Activated naive CD8-positive, alpha-beta T cell treated with anti-CD3 and anti-CD28 coated beads, Interleukin-2, amount 10 ng/mL, durations not matched to agents 7 days and 5 days (primary cell): ENCODE measurements at regions not wholly inside any gene's neighbourhood (a gene's known extent, or its start where the extent isn't known, plus 50 kb on each side); places are given as distances from the start of the nearest gene placed in this dataset.

Experiments used
- ATAC-seq: fragments of 150-1000 bp; cut with Tn5 transposase; one replicate; pipeline ENCODE4 v1.10.0; 2021; ENCODE audit warnings: low read depth, moderate library complexity
- POLR2A ChIA-PET: fragments of 350-600 bp; sonication (Branson Sonifier 250); formaldehyde crosslinking; loops from one replicate; lab custom pipeline; 2021; ENCODE audit warnings: antibody characterized with exemption; lab: Charles Lee
- DNase-seq: peaks from one replicate; pipeline ENCODE4 v3.0.0; 2021
- H3K27ac Mint-ChIP-seq: one replicate; pipeline ENCODE4 v1.8.0; 2022; ENCODE audit warnings: mild to moderate bottlenecking, mixed read lengths
- H3K27me3 Mint-ChIP-seq: one replicate; pipeline ENCODE4 v1.8.0; 2022; ENCODE audit warnings: mild to moderate bottlenecking, moderate library complexity, mixed read lengths
- H3K36me3 Mint-ChIP-seq: one replicate; pipeline ENCODE4 v1.8.0; 2021; ENCODE audit warnings: mild to moderate bottlenecking, mixed read lengths
- H3K4me1 Mint-ChIP-seq: one replicate; pipeline ENCODE4 v1.8.0; 2021; ENCODE audit warnings: mixed read lengths
- H3K4me3 Mint-ChIP-seq: one replicate; pipeline ENCODE4 v1.8.0; 2022; ENCODE audit warnings: mild to moderate bottlenecking, moderate library complexity, mixed read lengths
- H3K9me3 Mint-ChIP-seq: one replicate; pipeline ENCODE4 v1.8.0; 2021; ENCODE audit warnings: mixed read lengths

GRCh38 chr5:89384391-89384790 is 501.4 kb upstream of the MEF2C start:
- no peak for ATAC-seq

GRCh38 chr5:89380635-89381034 is 497.7 kb upstream of the MEF2C start:
- POLR2A ChIA-PET = no interaction called here
- Mint-ChIP-seq H3K36me3 (no peaks in the 10 kb centered on the region), H3K4me1 (no peaks in the 10 kb centered on the region), H3K4me3 (no peak overlapping the region), H3K9me3 (no peaks in the 10 kb centered on the region), H3K27ac (no peak overlapping the region), H3K27me3 (no peaks in the 10 kb centered on the region)
- DNase-seq (no peak), ATAC-seq (no peak)

More at GRCh38 chr5:89384391-89384790, 501.4 kb upstream of the MEF2C start:
- DNase-seq = no peak
- Mint-ChIP-seq H3K9me3 (no peaks in the 10 kb centered on the region), H3K4me3 (no peak overlapping the region), H3K27me3 (no peaks in the 10 kb centered on the region), H3K27ac (no peak overlapping the region), H3K36me3 (no peaks in the 10 kb centered on the region), H3K4me1 (no peaks in the 10 kb centered on the region)
- POLR2A ChIA-PET = no interaction called here

- no peak for DNase-seq
- Mint-ChIP-seq H3K9me3 (no peaks in the 10 kb centered on the region), H3K27ac (no peak overlapping the region), H3K4me3 (no peak overlapping the region), H3K4me1 (no peaks in the 10 kb centered on the region), H3K27me3 (no peaks in the 10 kb centered on the region), H3K36me3 (no peaks in the 10 kb centered on the region)
- no peak for ATAC-seq
- POLR2A ChIA-PET = no interaction called here
Measured at GRCh38 chr5:89377767-89378455, 494.9 kb upstream of the MEF2C start.

GRCh38 chr5:89374818-89375521 is 492.0 kb upstream of the MEF2C start:
- no peaks in the 10 kb centered on the region for H3K4me1 Mint-ChIP-seq
- H3K4me3 Mint-ChIP-seq = no peak overlapping the region
- DNase-seq (no peak), ATAC-seq (no peak)
- H3K9me3 Mint-ChIP-seq = no peaks in the 10 kb centered on the region
- POLR2A ChIA-PET = no interaction called here
- no peaks in the 10 kb centered on the region for H3K27me3 Mint-ChIP-seq
- H3K36me3 Mint-ChIP-seq = no peaks in the 10 kb centered on the region
- no peak overlapping the region for H3K27ac Mint-ChIP-seq

- Mint-ChIP-seq H3K27ac (no peak overlapping the region), H3K36me3 (no peaks in the 10 kb centered on the region), H3K4me3 (no peak overlapping the region), H3K4me1 (no peaks in the 10 kb centered on the region), H3K9me3 (no peaks in the 10 kb centered on the region), H3K27me3 (no peaks in the 10 kb centered on the region)
- ATAC-seq (no peak), DNase-seq (no peak)
- POLR2A ChIA-PET = no interaction called here
Measured at GRCh38 chr5:89374144-89374784, 491.3 kb upstream of the MEF2C start.

GRCh38 chr5:89372176-89372575 is 489.2 kb upstream of the MEF2C start:
- Mint-ChIP-seq H3K36me3 (no peaks in the 10 kb centered on the region), H3K4me3 (no peak overlapping the region), H3K9me3 (no peaks in the 10 kb centered on the region), H3K27me3 (no peaks in the 10 kb centered on the region), H3K27ac (no peak overlapping the region), H3K4me1 (no peaks in the 10 kb centered on the region)
- ATAC-seq = no peak
- no peak for DNase-seq
- POLR2A ChIA-PET = no interaction called here

GRCh38 chr5:89371646-89372045 is 488.7 kb upstream of the MEF2C start:
- DNase-seq (no peak), ATAC-seq (no peak)
- no peaks in the 10 kb centered on the region for H3K9me3 Mint-ChIP-seq
- H3K27me3 Mint-ChIP-seq = no peaks in the 10 kb centered on the region
- no peak overlapping the region for H3K27ac Mint-ChIP-seq
- POLR2A ChIA-PET = no interaction called here
- no peak overlapping the region for H3K4me3 Mint-ChIP-seq
- no peaks in the 10 kb centered on the region for H3K36me3 Mint-ChIP-seq
- no peaks in the 10 kb centered on the region for H3K4me1 Mint-ChIP-seq

- no peak for ATAC-seq
- H3K27me3 Mint-ChIP-seq = no peaks in the 10 kb centered on the region
- H3K4me1 Mint-ChIP-seq = no peaks in the 10 kb centered on the region
- DNase-seq = no peak
- no peaks in the 10 kb centered on the region for H3K9me3 Mint-ChIP-seq
- POLR2A ChIA-PET = no interaction called here
- H3K27ac Mint-ChIP-seq = no peak overlapping the region
- H3K4me3 Mint-ChIP-seq = no peak overlapping the region
- H3K36me3 Mint-ChIP-seq = no peaks in the 10 kb centered on the region
Measured at GRCh38 chr5:89359046-89359445, 476.1 kb upstream of the MEF2C start.

- Mint-ChIP-seq H3K27ac (no peak overlapping the region), H3K4me1 (no peaks in the 10 kb centered on the region), H3K27me3 (no peaks in the 10 kb centered on the region), H3K4me3 (no peak overlapping the region), H3K9me3 (no peaks in the 10 kb centered on the region), H3K36me3 (no peaks in the 10 kb centered on the region)
- DNase-seq = no peak
- POLR2A ChIA-PET = no interaction called here
- ATAC-seq = no peak
Measured at GRCh38 chr5:89353837-89354551, 471.0 kb upstream of the MEF2C start.

- Mint-ChIP-seq H3K27me3 (no peaks in the 10 kb centered on the region), H3K4me1 (no peaks in the 10 kb centered on the region), H3K36me3 (no peaks in the 10 kb centered on the region), H3K9me3 (no peaks in the 10 kb centered on the region), H3K27ac (no peak overlapping the region), H3K4me3 (no peak overlapping the region)
- no peak for ATAC-seq
- DNase-seq = no peak
- POLR2A ChIA-PET = no interaction called here
Measured at GRCh38 chr5:89351975-89352374, 469.0 kb upstream of the MEF2C start.

- POLR2A ChIA-PET = no interaction called here
- ATAC-seq = no peak
- Mint-ChIP-seq H3K27me3 (no peaks in the 10 kb centered on the region), H3K36me3 (no peaks in the 10 kb centered on the region), H3K9me3 (no peaks in the 10 kb centered on the region), H3K27ac (no peak overlapping the region), H3K4me1 (no peaks in the 10 kb centered on the region), H3K4me3 (no peak overlapping the region)
- no peak for DNase-seq
Measured at GRCh38 chr5:89351222-89351621, 468.2 kb upstream of the MEF2C start.

GRCh38 chr5:89350684-89351083 is 467.7 kb upstream of the MEF2C start:
- POLR2A ChIA-PET = no interaction called here
- ATAC-seq = no peak
- Mint-ChIP-seq H3K27ac (no peak overlapping the region), H3K27me3 (no peaks in the 10 kb centered on the region), H3K36me3 (no peaks in the 10 kb centered on the region), H3K9me3 (no peaks in the 10 kb centered on the region), H3K4me1 (no peaks in the 10 kb centered on the region), H3K4me3 (no peak overlapping the region)
- DNase-seq = no peak

- no peak overlapping the region for H3K4me3 Mint-ChIP-seq
- ATAC-seq (no peak), DNase-seq (no peak)
- H3K27me3 Mint-ChIP-seq = no peaks in the 10 kb centered on the region
- H3K27ac Mint-ChIP-seq = no peak overlapping the region
- no peaks in the 10 kb centered on the region for H3K9me3 Mint-ChIP-seq
- POLR2A ChIA-PET = no interaction called here
- H3K36me3 Mint-ChIP-seq = no peaks in the 10 kb centered on the region
- H3K4me1 Mint-ChIP-seq = no peaks in the 10 kb centered on the region
Measured at GRCh38 chr5:89349246-89349980, 466.4 kb upstream of the MEF2C start.
